GM12892 (cell line): ENCODE measurements at regions not wholly inside any gene's neighbourhood (a gene's known extent, or its start where the extent isn't known, plus 50 kb on each side); places are given as distances from the start of the nearest gene placed in this dataset.

Experiments used
- POLR2A ChIP-seq: IDR thresholded peaks from 2 replicates; pipeline ENCODE4 v1.6.1; 2011; ENCODE audit warnings: low read depth, low read length, control low read depth
- POLR2AphosphoS5 ChIP-seq: IDR thresholded peaks from 2 replicates; pipeline ENCODE4 v1.6.1; 2011; ENCODE audit warnings: low read depth, low read length, control low read depth
- TAF1 ChIP-seq: IDR thresholded peaks from 2 replicates; pipeline ENCODE4 v1.6.1; 2011; ENCODE audit warnings: low read depth, mild to moderate bottlenecking, control low read depth, low read length, borderline replicate concordance

DNA sequence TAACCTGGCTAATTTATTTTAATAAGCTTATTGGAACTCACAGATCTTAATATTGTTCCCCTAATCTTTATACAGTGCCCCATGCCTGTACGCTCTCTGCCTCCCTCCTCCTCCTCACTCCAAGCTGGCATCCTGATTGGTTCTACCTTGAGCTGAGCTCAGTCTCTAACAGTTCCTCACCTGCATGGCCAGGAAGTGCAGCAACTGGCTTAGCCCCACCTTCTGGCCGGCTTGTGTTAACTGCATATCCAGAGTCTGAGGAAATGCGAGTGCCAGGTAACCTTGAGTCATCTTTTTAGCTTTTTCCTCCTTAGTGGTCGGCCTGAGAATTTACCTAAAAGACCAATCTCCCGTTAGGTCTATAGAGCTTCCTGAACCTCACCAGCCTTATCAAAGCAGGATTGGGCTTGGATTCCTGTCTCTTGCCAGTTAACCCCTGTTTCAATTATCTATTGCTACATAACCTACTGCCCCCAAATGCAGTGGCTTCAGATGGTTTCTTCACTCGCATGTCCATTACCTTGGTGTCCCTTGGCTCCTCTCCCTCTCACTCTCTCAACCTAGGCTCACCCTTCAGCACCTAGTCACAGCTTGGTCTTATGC, 89.5 kb upstream of the STK39 start:
- TF ChIP-seq POLR2A (no peak), TAF1 (no peak), POLR2AphosphoS5 (no peak)
